Caco-2 (cell line): ENCODE measurements at regions not wholly inside any gene's neighbourhood (a gene's known extent, or its start where the extent isn't known, plus 50 kb on each side); places are given as distances from the start of the nearest gene placed in this dataset.
A peak's percentile ranks its signal among the peaks of the same experiment; 100 is the strongest.

Experiments
- BruUV-seq: library from RNA; stranded (reverse); fragments of 400-500 nt; replicated peaks from 2 replicates; lab custom pipeline; 2021; lab: Mats Ljungman, UMichigan
- CTCF ChIA-PET: fragments of 300-600 bp; sonication (Branson Sonifier 250); formaldehyde crosslinking; loops from one replicate; lab custom pipeline; 2022; ENCODE audit warnings: antibody characterized with exemption; lab: Charles Lee
- POLR2A ChIA-PET: fragments of 300-600 bp; sonication (Branson Sonifier 250); formaldehyde crosslinking; loops from one replicate; lab custom pipeline; 2022; ENCODE audit warnings: antibody characterized with exemption; lab: Charles Lee
- DNase-seq, 2 experiments: peaks; one replicate each; pipeline versions ENCODE4 v3.0.0 to v3.0.0-alpha.2; 2020 to 2022
- H3K27me3 ChIP-seq: replicated peaks from 2 replicates; pipeline ENCODE4 v1.6.0; 2011; ENCODE audit warnings: low read length; ENCODE audit not compliant: control insufficient read depth, insufficient read depth
- H3K36me3 ChIP-seq: 2 replicates; pipeline ENCODE4 v1.5.1; 2011; ENCODE audit warnings: low read length; ENCODE audit not compliant: control insufficient read depth, insufficient read depth
- H3K4me1 ChIP-seq: fragments of 250-450 bp; sonication (Bioruptor Pico); 2 replicates; pipeline ENCODE4 v1.5.1; 2020; ENCODE audit warnings: mild to moderate bottlenecking
- H3K4me3 ChIP-seq: 2 replicates; pipeline ENCODE4 v1.5.1; 2011; ENCODE audit warnings: low read depth, mild to moderate bottlenecking, control low read depth, low read length
- H3K9me3 ChIP-seq: fragments of 250-450 bp; sonication (Bioruptor Pico); 2 replicates; pipeline ENCODE4 v1.5.1; 2020; ENCODE audit warnings: mild to moderate bottlenecking, moderate library complexity
- H3K27ac Mint-ChIP-seq: one replicate; pipeline ENCODE4 v1.8.0; 2022; ENCODE audit warnings: mixed read lengths; ENCODE audit not compliant: unreplicated experiment
- H3K27me3 Mint-ChIP-seq: one replicate; pipeline ENCODE4 v1.8.0; 2022; ENCODE audit warnings: mixed read lengths; ENCODE audit not compliant: insufficient read depth, unreplicated experiment
- H3K36me3 Mint-ChIP-seq: one replicate; pipeline ENCODE4 v1.8.0; 2022; ENCODE audit warnings: mild to moderate bottlenecking, mixed read lengths; ENCODE audit not compliant: insufficient read depth, unreplicated experiment
- H3K4me1 Mint-ChIP-seq: one replicate; pipeline ENCODE4 v1.8.0; 2022; ENCODE audit warnings: low read depth, mixed read lengths; ENCODE audit not compliant: unreplicated experiment
- H3K4me3 Mint-ChIP-seq: one replicate; pipeline ENCODE4 v1.8.0; 2022; ENCODE audit warnings: mild to moderate bottlenecking, moderate library complexity, mixed read lengths; ENCODE audit not compliant: unreplicated experiment
- H3K9me3 Mint-ChIP-seq: one replicate; pipeline ENCODE4 v1.8.0; 2022; ENCODE audit warnings: mixed read lengths; ENCODE audit not compliant: unreplicated experiment
- CTCF ChIP-seq, 2 experiments: fragments of 200-600 bp in 1 of 2; IDR thresholded peaks; 1 replicate in 1 of 2; 2 replicates in 1 of 2; pipeline versions ENCODE4 v1.5.1 to v1.8.0; 2011 to 2022; ENCODE audit warnings: antibody characterized with exemption in 1 of 2, control low read depth in 1 of 2, inconsistent platforms in 1 of 2, low read depth in 1 of 2, low read length in 1 of 2, mild to moderate bottlenecking in 1 of 2, moderate library complexity in 1 of 2; ENCODE audit not compliant: insufficient read depth in 1 of 2, severe bottlenecking in 1 of 2, unreplicated experiment in 1 of 2
- intact Hi-C: fragments of 100-400 bp; cut with micrococcal nuclease; formaldehyde crosslinking; loops from one replicate; pipeline ENCODE4 v1.10.0; 2022; ENCODE audit not compliant: unreplicated experiment

- Mint-ChIP-seq H3K4me3 (no peak overlapping the region), H3K9me3 (peaks cover 18% of the 10 kb centered on the region), H3K36me3 (no peaks in the 10 kb centered on the region), H3K27me3 (peaks cover 3% of the 10 kb centered on the region), H3K4me1 (no peaks in the 10 kb centered on the region), H3K27ac (no peak overlapping the region)
- Histone ChIP-seq H3K4me3 (no peak overlapping the region), H3K36me3 (no peaks in the 10 kb centered on the region), H3K4me1 (no peaks in the 10 kb centered on the region), H3K27me3 (no peaks in the 10 kb centered on the region), H3K9me3 (no peaks in the 10 kb centered on the region; the same call in 1 of the 2 replicates)
- no peak for DNase-seq
- no TSS peak for BruUV-seq
- intact Hi-C loops: no loop called here
- POLR2A ChIA-PET: no interaction called here
- CTCF ChIA-PET: no interaction called here
- no peak for TF ChIP-seq CTCF (IDR thresholded peaks at IDR 0.05; ENCODE audit: insufficient read depth in 1 of 2, low read depth in 1 of 2, low read length in 1 of 2, severe bottlenecking in 1 of 2, unreplicated experiment in 1 of 2)
Observed at GRCh38 chr6:156279261-156279969, 497.8 kb upstream of the ARID1B start.

- POLR2A ChIA-PET: no interaction called here
Observed at GRCh38 chr6:156273065-156273711, 504.0 kb upstream of the ARID1B start.

More at GRCh38 chr6:156273065-156273711, 504.0 kb upstream of the ARID1B start:
- peaks cover 11% of the 10 kb centered on the region for H3K4me1 Mint-ChIP-seq
- no peaks in the 10 kb centered on the region for H3K36me3 Mint-ChIP-seq
- no peaks in the 10 kb centered on the region for H3K27me3 Mint-ChIP-seq
- peaks cover 19% of the 10 kb centered on the region for H3K9me3 Mint-ChIP-seq
- Histone ChIP-seq H3K27me3 (no peaks in the 10 kb centered on the region), H3K9me3 (no peaks in the 10 kb centered on the region; the same call in 1 of the 2 replicates), H3K4me1 (peaks cover 10% of the 10 kb centered on the region), H3K36me3 (no peaks in the 10 kb centered on the region), H3K4me3 (no peak overlapping the region)
- intact Hi-C loops: no loop called here
- peak in 1 of 2 experiments; percentile 22 for DNase-seq
- H3K4me3 Mint-ChIP-seq: no peak overlapping the region
- no TSS peak for BruUV-seq
- no peak overlapping the region for H3K27ac Mint-ChIP-seq
- CTCF ChIA-PET: no interaction called here
- no peak for TF ChIP-seq CTCF (IDR thresholded peaks at IDR 0.05; ENCODE audit: insufficient read depth in 1 of 2, low read depth in 1 of 2, low read length in 1 of 2, severe bottlenecking in 1 of 2, unreplicated experiment in 1 of 2)
